Heart left ventricle (tissue), 16 donors: ENCODE measurements at regions not wholly inside any gene's neighbourhood (a gene's known extent, or its start where the extent isn't known, plus 50 kb on each side); places are given as distances from the start of the nearest gene placed in this dataset.

ENCODE experiments used
- ATAC-seq, 4 donors: fragments of 200-7000 bp; cut with Tn5 transposase; one replicate each; pipeline ENCODE4 v1.9.1; 2020 to 2022; ENCODE audit warnings: moderate library complexity in 4 of 4, mild to moderate bottlenecking in 3 of 4, moderate number of reproducible peaks in 1 of 4
- DNase-seq, 5 donors: peaks; one replicate each; pipeline ENCODE4 v3.0.0-alpha.2; 2020
- H3K27ac ChIP-seq, 12 donors: fragments of 200-600 bp; sonication (generic) in 4 of 12; one replicate each; pipeline versions ENCODE4 v1.5.0 to v1.8.0; 2016 to 2022; ENCODE audit warnings: mild to moderate bottlenecking in 2 of 12
- H3K27me3 ChIP-seq, 9 donors: fragments of 200-600 bp; sonication (generic) in 2 of 9; one replicate each; pipeline versions ENCODE4 v1.5.1 to v1.8.0; 2016 to 2022; ENCODE audit warnings: mild to moderate bottlenecking in 3 of 9
- H3K36me3 ChIP-seq, 9 donors: fragments of 200-600 bp; sonication (generic) in 2 of 9; one replicate each; pipeline versions ENCODE4 v1.5.0 to v1.8.0; 2018 to 2022; ENCODE audit warnings: mild to moderate bottlenecking in 2 of 9
- H3K4me1 ChIP-seq, 12 donors: fragments of 200-600 bp; sonication (generic) in 4 of 12; one replicate each; pipeline versions ENCODE4 v1.5.0 to v1.8.0; 2016 to 2022; ENCODE audit warnings: mild to moderate bottlenecking in 3 of 12
- H3K4me3 ChIP-seq, 12 donors: fragments of 200-600 bp; sonication (generic) in 4 of 12; one replicate each; pipeline versions ENCODE4 v1.5.0 to v1.8.0; 2017 to 2022; ENCODE audit warnings: mild to moderate bottlenecking in 9 of 12, moderate library complexity in 4 of 12
- H3K9me3 ChIP-seq, 12 donors: fragments of 200-600 bp; sonication (generic) in 4 of 12; one replicate each; pipeline versions ENCODE4 v1.5.0 to v1.8.0; 2016 to 2022; ENCODE audit warnings: mild to moderate bottlenecking in 1 of 12
- CTCF ChIP-seq, 12 donors: fragments of 200-600 bp; sonication (generic) in 4 of 12; IDR thresholded peaks; one replicate each; pipeline versions ENCODE4 v1.5.0 to v1.8.0; 2018 to 2022; ENCODE audit warnings: antibody characterized with exemption in 12 of 12, mild to moderate bottlenecking in 5 of 12
- POLR2A ChIP-seq, 2 donors: fragments of 450-650 bp; IDR thresholded peaks; one replicate each; pipeline ENCODE4 v1.6.1; 2017; ENCODE audit warnings: antibody characterized with exemption in 2 of 2, mild to moderate bottlenecking in 2 of 2, moderate library complexity in 2 of 2
- WGBS, 4 donors: extraction: QIAGEN DNeasy Blood & Tissue Kit in 2 of 4; methylation state at CpG; one replicate each; pipeline versions ENCODE4 v1.1.5 to v1.1.7; 2013 to 2018; 5-methylcytosine and 5-hydroxymethylcytosine counted together
- intact Hi-C, 10 donors: fragments of 100-400 bp; cut with DNase I; formaldehyde crosslinking; loops; one replicate each; pipeline versions ENCODE4 v1.11.1 to v1.14.2; 2022
- donor health status: ischemic (EF 13 %, LVEDD 7.1; RV severe dilation, severe dysfunction).
- donor health status: healthy with polysubstance abuse.
- donor health status: DM: no; HTN: yes; CAD: no.
- donor health status: DM: no; HTN: no; CAD: no.
- donor health status: ischemic (EF 25% LVEDD 6.9; RV normal size, moderate dysfunction).
- donor health status: ischemic (EF 25% LVEDD 5.7; RV mildly dilated, moderate dysfunction).
- donor health status: healthy.
- donor health status: DM: yes; HTN: yes; CAD: no.
- donor health status: ischemic (EF 35%, LVEDD 5.7; RV mildly dilated, moderate dysfunction).
- donor health status: nonischemic (EF 11% LVEDD 7.7; RV severe dilation, severe dysfunction).
- donor health status: DM: yes; HTN: yes; CAD: no.
- donor health status: PGD.
- donor health status: ischemic (EF 29% LVEDD 5.4; RV normal size, mild dysfunction).
- donor health status: nonischemic (EF 23%, LVEDD 6.1; RV moderate dilation, normal function).

- no peak overlapping the region for H3K27ac ChIP-seq
- 69 to 79% (median 73%) methylated on average over 7 of the region's 7 CpGs for WGBS, 4 donors
- no peak overlapping the region for H3K4me3 ChIP-seq
- no peaks in the 10 kb centered on the region for H3K27me3 ChIP-seq
- TF ChIP-seq POLR2A (IDR thresholded peaks at IDR 0.05) (no peak), CTCF (IDR thresholded peaks at IDR 0.05) (no peak)
- H3K9me3 ChIP-seq, result no peaks in the 10 kb centered on the region
- no peak for ATAC-seq
- DNase-seq, result no peak
- peaks cover 0 to 5% (median 0%) of the 10 kb centered on the region in 12 donors for H3K4me1 ChIP-seq
- intact Hi-C loops, result no loop called here
- H3K36me3 ChIP-seq, result no peaks in the 10 kb centered on the region
Observed at GRCh38 chr2:65834771-65835475, 402.5 kb upstream of the SPRED2 start.

GRCh38 chr2:65834062-65834461 is 401.7 kb upstream of the SPRED2 start:
- TF ChIP-seq POLR2A (IDR thresholded peaks at IDR 0.05), result no peak
- DNase-seq (no peak), ATAC-seq (no peak)
- intact Hi-C loops, result no loop called here
- Histone ChIP-seq H3K4me1 (peaks cover 0 to 5% (median 0%) of the 10 kb centered on the region in 12 donors), H3K4me3 (no peak overlapping the region), H3K27ac (no peak overlapping the region), H3K9me3 (no peaks in the 10 kb centered on the region), H3K36me3 (no peaks in the 10 kb centered on the region), H3K27me3 (no peaks in the 10 kb centered on the region)
- 68 to 81% (median 77%) methylated on average over 6 of the region's 6 CpGs for WGBS, 4 donors

GRCh38 chr2:65831509-65831908 is 399.1 kb upstream of the SPRED2 start:
- H3K27ac ChIP-seq, result no peak overlapping the region
- 34 to 40% (median 37%) methylated on average over 1 of the region's 1 CpG for WGBS, 4 donors
- no peak for DNase-seq
- intact Hi-C loops, result no loop called here
- H3K4me3 ChIP-seq, result no peak overlapping the region
- peaks cover 0 to 5% (median 0%) of the 10 kb centered on the region in 12 donors for H3K4me1 ChIP-seq
- peak in 3 of 4 donors; percentile 22 to 48 (median 38) for ATAC-seq
- H3K9me3 ChIP-seq, result no peaks in the 10 kb centered on the region
- TF ChIP-seq POLR2A (IDR thresholded peaks at IDR 0.05) (no peak), CTCF (IDR thresholded peaks at IDR 0.05) (no peak)
- H3K36me3 ChIP-seq, result no peaks in the 10 kb centered on the region
- no peaks in the 10 kb centered on the region for H3K27me3 ChIP-seq

GRCh38 chr2:65826567-65826966 is 394.2 kb upstream of the SPRED2 start:
- DNase-seq (no peak), ATAC-seq (peak in 2 of 4 donors; percentile 22 to 80)

More at GRCh38 chr2:65826567-65826966, 394.2 kb upstream of the SPRED2 start:
- Histone ChIP-seq H3K9me3 (peaks cover 0 to 10% (median 0%) of the 10 kb centered on the region in 12 donors), H3K4me1 (peaks cover 0 to 3% (median 0%) of the 10 kb centered on the region in 12 donors), H3K27me3 (no peaks in the 10 kb centered on the region), H3K27ac (no peak overlapping the region), H3K36me3 (no peaks in the 10 kb centered on the region), H3K4me3 (no peak overlapping the region)
- intact Hi-C loops, result no loop called here
- TF ChIP-seq CTCF (IDR thresholded peaks at IDR 0.05) (no peak), POLR2A (IDR thresholded peaks at IDR 0.05) (no peak)
- WGBS, 4 donors, result 18 to 26% (median 19%) methylated on average over 1 of the region's 1 CpG
